Left cardiac atrium (tissue), 4 donors: ENCODE measurements at regions not wholly inside any gene's neighbourhood (a gene's known extent, or its start where the extent isn't known, plus 50 kb on each side); places are given as distances from the start of the nearest gene placed in this dataset.

Experiments used
- ATAC-seq, 2 donors: fragments of 200-7000 bp; cut with Tn5 transposase; one replicate each; pipeline ENCODE4 v1.9.1; 2020; ENCODE audit warnings: mild to moderate bottlenecking in 2 of 2, moderate library complexity in 2 of 2
- DNase-seq: peaks from one replicate; pipeline ENCODE4 v3.0.0-alpha.2; 2020
- intact Hi-C, 2 donors: fragments of 100-400 bp; cut with DNase I; formaldehyde crosslinking; loops; one replicate each; pipeline versions ENCODE4 v1.14.1 to v1.15.1; 2022 to 2023
- donor health status: DM: no; HTN: yes; CAD: no.
- donor health status: DM: no; HTN: yes; CAD: no; lungs with severe emphysema.
- donor health status: DM: yes; HTN: yes; CAD: no.
- donor health status: Dilated cardiomyopathy.

DNA sequence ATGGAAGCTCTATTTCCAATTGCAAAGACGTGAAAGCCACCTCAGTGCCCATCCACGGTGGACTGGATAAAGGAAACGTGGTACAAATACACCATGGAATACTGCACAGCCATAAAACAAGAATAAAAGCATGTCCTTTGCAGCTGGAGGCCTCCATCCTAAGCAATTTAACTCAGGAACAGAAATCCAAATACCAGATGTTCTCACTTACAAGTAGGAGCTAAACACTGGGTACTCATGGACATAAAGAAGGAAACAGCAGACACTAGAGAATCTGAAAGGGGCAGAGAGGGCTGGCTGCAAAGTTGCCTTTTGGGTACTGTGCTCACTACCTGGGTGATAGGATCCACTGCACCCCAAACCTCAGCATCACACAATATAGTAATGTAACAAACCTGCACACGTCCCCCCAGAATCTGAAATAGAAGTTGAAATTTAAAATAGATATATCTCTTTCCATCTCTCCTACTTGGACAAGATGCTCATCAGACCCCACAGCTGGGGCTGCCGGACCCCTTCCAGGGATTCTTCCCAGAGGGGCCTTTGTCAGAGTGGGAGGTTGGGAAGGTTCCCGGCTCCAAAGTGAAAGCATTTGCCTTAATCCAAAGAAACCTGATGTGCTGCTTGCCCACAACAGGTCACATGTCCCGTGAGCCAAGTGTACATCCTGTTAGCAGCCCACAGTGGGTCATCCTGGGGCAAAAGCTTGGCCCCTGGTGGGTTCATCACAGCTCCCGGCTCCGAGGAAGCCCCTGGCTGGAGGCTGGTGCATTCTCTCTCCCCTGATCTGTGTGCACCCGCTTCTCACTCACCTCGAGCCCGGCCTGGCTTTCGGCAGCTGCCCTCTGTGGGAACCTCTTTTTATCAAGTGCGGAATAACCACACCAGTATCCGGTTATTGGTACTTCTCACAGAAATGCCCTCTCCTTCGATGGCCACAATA is 172.3 kb upstream of the PPP2R2D start:
- DNase-seq (no peak), ATAC-seq (no peak)
- intact Hi-C loops = no loop called here

DNA sequence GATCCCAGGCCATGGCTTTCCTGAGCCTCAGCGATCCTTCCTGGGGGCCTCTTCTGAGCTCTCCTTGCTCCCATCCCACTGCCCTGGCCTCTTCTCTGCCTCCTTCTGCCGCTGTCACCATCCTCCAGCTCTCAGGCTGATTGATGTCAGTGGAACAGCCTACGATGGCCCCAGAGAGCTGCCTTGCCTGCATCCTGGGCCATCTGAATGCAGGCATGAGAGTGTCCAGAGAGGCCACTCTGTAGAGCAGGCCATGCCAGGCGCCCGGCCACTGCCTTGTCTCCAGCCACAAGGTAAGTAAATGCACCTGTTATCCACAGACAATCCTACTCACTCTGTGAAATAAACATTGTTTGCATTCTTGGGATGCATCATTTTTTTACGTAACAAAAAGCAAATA is 171.4 kb upstream of the PPP2R2D start:
- DNase-seq = no peak
- ATAC-seq = no peak

GRCh38 chr10:131729938-131730660 is 170.7 kb upstream of the PPP2R2D start:
- ATAC-seq (no peak), DNase-seq (no peak)
- intact Hi-C loops = no loop called here

More for the DNA sequence above, 171.4 kb upstream of the PPP2R2D start:
- intact Hi-C loops = no loop called here

DNA sequence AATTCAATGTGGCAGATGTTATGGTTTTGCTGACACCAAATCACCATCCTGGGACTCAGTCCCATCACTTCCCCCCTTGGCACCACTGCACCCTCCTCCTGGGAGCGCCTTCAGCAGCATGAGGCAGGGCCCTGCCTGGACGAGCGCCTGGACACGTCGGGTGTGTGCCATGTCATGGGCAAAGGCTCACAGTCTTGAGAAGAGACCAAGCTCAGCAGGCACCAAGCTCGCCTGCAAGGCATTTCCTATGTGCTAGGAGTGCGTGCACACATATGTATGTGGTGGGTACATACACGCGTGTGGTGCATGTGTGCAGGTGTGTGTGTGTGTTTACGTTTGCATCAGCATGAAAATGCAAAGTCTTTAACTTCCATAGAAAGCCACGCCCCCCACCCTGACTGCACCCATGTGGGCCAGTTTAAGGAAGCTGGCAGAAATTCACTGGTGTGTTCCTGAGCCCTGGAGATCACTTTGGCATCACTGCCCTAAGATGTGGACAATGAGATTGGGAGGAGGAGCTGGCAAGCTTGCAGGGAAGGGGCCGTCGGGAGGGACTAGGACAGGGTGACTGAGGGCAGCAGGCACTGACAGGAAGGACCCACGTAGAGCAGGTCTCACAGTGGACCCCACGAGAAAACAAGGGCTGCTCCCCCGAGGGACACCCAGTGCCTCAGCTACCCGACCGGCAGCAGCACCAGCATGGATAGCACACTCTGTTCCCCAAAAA is 169.9 kb upstream of the PPP2R2D start:
- no peak for ATAC-seq
- DNase-seq = no peak
- intact Hi-C loops = no loop called here

GRCh38 chr10:131731780-131732630 is 168.8 kb upstream of the PPP2R2D start:
- DNase-seq (no peak), ATAC-seq (no peak)
- intact Hi-C loops = no loop called here

GRCh38 chr10:131732631-131733127 is 168.1 kb upstream of the PPP2R2D start:
- intact Hi-C loops = no loop called here
- DNase-seq (no peak), ATAC-seq (no peak)

DNA sequence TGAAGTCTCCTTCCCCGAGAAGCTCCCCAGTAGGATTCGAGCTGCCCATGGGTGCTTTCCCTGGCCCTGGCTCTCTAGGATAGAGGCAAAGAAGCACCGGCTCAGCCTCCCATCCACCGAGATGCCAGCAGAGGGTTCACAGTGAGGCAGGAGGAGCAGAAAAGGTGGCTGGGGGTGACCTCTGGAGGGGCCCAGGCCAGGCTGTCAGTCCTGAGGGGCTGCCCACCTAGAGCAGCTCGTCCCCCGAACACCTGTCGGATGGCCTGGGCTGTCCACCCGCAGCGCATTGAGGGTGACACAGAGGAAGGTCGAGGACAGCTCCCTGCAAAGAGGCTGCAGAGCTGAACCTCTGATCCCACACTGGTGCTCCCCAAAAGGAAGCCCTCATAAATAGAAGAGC is 167.2 kb upstream of the PPP2R2D start:
- DNase-seq (no peak), ATAC-seq (no peak)
- intact Hi-C loops = no loop called here

DNA sequence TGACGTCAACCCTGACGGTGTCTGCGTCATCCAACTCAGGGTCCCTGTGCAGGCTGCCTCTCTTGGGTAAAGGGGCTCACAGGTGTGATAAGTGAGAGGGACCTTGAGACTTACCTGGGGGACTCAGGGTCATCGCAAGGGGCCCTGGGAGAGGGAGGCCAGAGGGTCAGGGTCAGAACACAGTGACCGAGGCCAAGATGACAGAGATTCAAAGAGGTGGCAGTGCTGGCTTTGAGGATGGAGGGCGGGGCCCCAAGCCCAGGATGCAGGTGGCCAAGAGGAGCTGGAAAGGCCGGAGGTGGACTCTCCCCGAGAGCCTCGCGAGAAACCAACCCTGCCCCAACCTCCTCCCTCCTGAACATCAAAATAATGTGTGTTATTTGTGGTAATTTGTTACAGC is 165.2 kb upstream of the PPP2R2D start:
- intact Hi-C loops = no loop called here
- ATAC-seq (no peak), DNase-seq (no peak)

- DNase-seq (no peak), ATAC-seq (no peak)
- intact Hi-C loops = no loop called here
Observed at GRCh38 chr10:131736321-131736980, 164.4 kb upstream of the PPP2R2D start.

- DNase-seq (no peak), ATAC-seq (no peak)
- intact Hi-C loops = no loop called here
Observed at GRCh38 chr10:131737543-131738395, 163.0 kb upstream of the PPP2R2D start.

DNA sequence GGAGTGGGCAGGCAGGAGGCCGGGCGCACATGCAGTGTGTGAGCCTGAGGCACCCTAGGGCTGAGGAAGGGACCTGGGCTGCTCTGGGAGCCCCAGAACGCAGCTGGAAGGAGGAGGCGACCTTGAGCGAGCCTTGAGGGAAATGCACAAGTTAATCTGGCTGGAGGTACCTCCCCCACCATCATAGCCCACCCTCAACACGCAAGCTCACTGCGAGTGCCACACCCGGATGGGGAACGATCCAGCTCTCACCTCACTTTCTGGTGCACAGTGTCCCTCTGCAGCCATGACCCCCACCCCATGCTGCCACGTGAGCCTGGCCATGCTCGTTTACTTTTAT is 162.4 kb upstream of the PPP2R2D start:
- no peak for DNase-seq
- intact Hi-C loops = no loop called here
- no peak for ATAC-seq

DNA sequence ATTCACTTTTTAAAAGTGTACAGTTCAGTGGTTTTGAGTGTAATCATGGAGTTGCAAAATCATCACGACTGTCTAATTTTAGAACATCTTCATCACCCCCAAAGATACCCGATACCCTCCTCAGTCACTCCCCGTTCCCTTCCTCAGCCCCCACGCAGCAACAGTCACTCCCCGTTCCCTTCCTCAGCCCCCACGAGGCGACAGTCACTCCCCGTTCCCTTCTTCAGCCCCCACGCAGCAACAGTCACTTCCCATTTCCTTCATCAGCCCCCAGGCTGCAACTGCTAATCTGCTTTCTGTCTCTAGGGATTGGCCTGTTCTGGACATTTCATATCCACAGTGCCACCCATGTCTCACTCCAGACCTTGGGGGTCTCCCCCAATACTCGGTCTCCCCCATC is 161.6 kb upstream of the PPP2R2D start:
- intact Hi-C loops = no loop called here
- DNase-seq = no peak

DNA sequence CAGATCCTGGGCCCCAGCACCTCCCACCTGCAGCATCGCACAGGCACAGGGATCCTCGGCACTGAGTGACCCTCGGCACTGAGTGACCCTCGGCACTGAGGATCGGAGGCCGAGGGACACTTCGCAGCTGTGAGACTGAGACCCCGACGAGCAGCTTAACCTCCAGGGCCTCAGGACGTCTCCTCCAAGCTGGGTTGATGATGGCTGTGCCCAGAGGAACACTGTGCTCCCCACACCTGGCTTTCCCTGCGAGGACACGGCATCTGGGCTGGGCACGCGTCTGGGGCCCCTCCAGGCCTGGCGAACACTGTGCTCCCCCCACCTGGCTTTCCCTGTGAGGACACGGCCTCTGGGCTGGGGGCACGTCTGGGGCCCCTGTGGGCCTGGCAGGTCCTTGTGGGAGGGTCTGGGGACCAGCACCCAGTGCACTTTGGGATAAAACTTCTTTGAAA is 158.3 kb upstream of the PPP2R2D start:
- intact Hi-C loops = no loop called here
- no peak for ATAC-seq

More for the DNA sequence above, 161.6 kb upstream of the PPP2R2D start:
- no peak for ATAC-seq

GRCh38 chr10:131743190-131744151 is 157.3 kb upstream of the PPP2R2D start:
- intact Hi-C loops = no loop called here
- ATAC-seq = peak in 1 of 2 donors; percentile 30
- DNase-seq = no peak

More for the DNA sequence above, 158.3 kb upstream of the PPP2R2D start:
- no peak for DNase-seq

DNA sequence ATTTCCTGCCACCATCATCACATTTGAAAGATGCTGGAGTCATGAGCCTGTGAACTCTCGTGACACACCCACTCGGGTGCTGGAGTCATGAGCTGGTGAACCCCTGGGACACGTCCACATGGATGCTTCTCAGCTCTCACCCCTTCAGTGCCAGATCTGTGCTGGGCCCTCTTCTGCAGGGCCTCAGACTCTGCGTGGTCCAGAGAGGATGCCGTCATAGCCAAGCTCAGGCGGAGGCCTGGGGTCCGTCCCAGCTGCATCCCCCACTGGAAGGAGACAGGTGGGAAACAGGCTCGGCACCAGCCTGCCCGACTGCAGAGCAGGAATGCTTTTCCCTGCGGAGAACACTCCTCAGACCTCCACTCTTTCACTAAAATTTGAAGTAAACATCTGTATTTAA is 156.5 kb upstream of the PPP2R2D start:
- intact Hi-C loops = no loop called here
- DNase-seq (no peak), ATAC-seq (no peak)

- ATAC-seq (no peak), DNase-seq (no peak)
- intact Hi-C loops = no loop called here
Observed at GRCh38 chr10:131745591-131745990, 155.2 kb upstream of the PPP2R2D start.
